Astrocyte (in vitro differentiated cells and primary cell): ENCODE measurements at regions not wholly inside any gene's neighbourhood (a gene's known extent, or its start where the extent isn't known, plus 50 kb on each side); places are given as distances from the start of the nearest gene placed in this dataset.

Experiments used
- DNase-seq: peaks from one replicate; pipeline ENCODE4 v3.0.0-alpha.2; 2010; ENCODE audit warnings: low read depth
- FAIRE-seq: peaks from 2 replicates; lab custom pipeline; 2011; peaks lifted over from hg19 to GRCh38; lab: Jason Lieb, UNC
- H2AFZ ChIP-seq: 2 replicates; pipeline ENCODE4 v1.6.0; 2012; ENCODE audit warnings: low read depth, low read length, inconsistent platforms
- H3K27ac ChIP-seq: 2 replicates; pipeline ENCODE4 v1.5.1; 2011; ENCODE audit warnings: low read depth, low read length, inconsistent platforms
- H3K27me3 ChIP-seq: 2 replicates; pipeline ENCODE4 v1.6.0; 2011; ENCODE audit warnings: low read length, inconsistent platforms; ENCODE audit not compliant: insufficient read depth
- H3K36me3 ChIP-seq: 2 replicates; pipeline ENCODE4 v1.5.1; 2011; ENCODE audit warnings: low read length, inconsistent platforms; ENCODE audit not compliant: insufficient read depth
- H3K4me1 ChIP-seq: 2 replicates; pipeline ENCODE4 v1.5.1; 2011; ENCODE audit warnings: low read length, inconsistent platforms; ENCODE audit not compliant: insufficient read depth
- H3K4me2 ChIP-seq: 2 replicates; pipeline ENCODE4 v1.6.0; 2012; ENCODE audit warnings: low read length, inconsistent platforms
- H3K4me3 ChIP-seq: 2 replicates; pipeline ENCODE4 v1.5.1; 2011; ENCODE audit warnings: low read depth, mild to moderate bottlenecking, low read length, inconsistent platforms; ENCODE audit not compliant: insufficient read depth
- H3K79me2 ChIP-seq: 2 replicates; pipeline ENCODE4 v1.6.0; 2012; ENCODE audit warnings: mild to moderate bottlenecking, low read length, inconsistent platforms; ENCODE audit not compliant: insufficient read depth
- H3K9ac ChIP-seq: 2 replicates; pipeline ENCODE4 v1.6.0; 2012; ENCODE audit warnings: mild to moderate bottlenecking, low read length, inconsistent platforms
- H3K9me3 ChIP-seq: 2 replicates; pipeline ENCODE4 v1.5.1; 2012; ENCODE audit warnings: low read depth, mild to moderate bottlenecking, low read length, inconsistent platforms; ENCODE audit not compliant: insufficient read depth
- H4K20me1 ChIP-seq: 2 replicates; pipeline ENCODE4 v1.6.0; 2012; ENCODE audit warnings: low read length, inconsistent platforms; ENCODE audit not compliant: insufficient read depth
- H3K27ac Mint-ChIP-seq: one replicate; pipeline ENCODE4 v1.8.0; 2021; ENCODE audit warnings: mild to moderate bottlenecking, mixed read lengths; ENCODE audit not compliant: unreplicated experiment
- H3K27me3 Mint-ChIP-seq: one replicate; pipeline ENCODE4 v1.8.0; 2021; ENCODE audit warnings: low read depth, mixed read lengths; ENCODE audit not compliant: unreplicated experiment
- H3K36me3 Mint-ChIP-seq: one replicate; pipeline ENCODE4 v1.8.0; 2021; ENCODE audit warnings: low read depth, mixed read lengths; ENCODE audit not compliant: unreplicated experiment
- H3K4me1 Mint-ChIP-seq: one replicate; pipeline ENCODE4 v1.8.0; 2021; ENCODE audit warnings: low read depth, mixed read lengths; ENCODE audit not compliant: unreplicated experiment
- H3K4me3 Mint-ChIP-seq: one replicate; pipeline ENCODE4 v1.8.0; 2021; ENCODE audit warnings: mild to moderate bottlenecking, moderate library complexity, mixed read lengths; ENCODE audit not compliant: unreplicated experiment
- H3K9me3 Mint-ChIP-seq: one replicate; pipeline ENCODE4 v1.8.0; 2021; ENCODE audit warnings: mild to moderate bottlenecking, mixed read lengths; ENCODE audit not compliant: unreplicated experiment
- CTCF ChIP-seq: IDR thresholded peaks from 2 replicates; pipeline ENCODE4 v1.5.1; 2011; ENCODE audit warnings: low read depth, mild to moderate bottlenecking, inconsistent platforms, low read length, moderate library complexity; ENCODE audit not compliant: insufficient read depth
- EZH2 ChIP-seq: IDR thresholded peaks from 2 replicates; pipeline ENCODE4 v1.6.1; 2012; ENCODE audit warnings: mild to moderate bottlenecking, low read length, inconsistent platforms; ENCODE audit not compliant: insufficient read depth

- Mint-ChIP-seq H3K36me3 (no peaks in the 10 kb centered on the region), H3K27me3 (no peaks in the 10 kb centered on the region), H3K9me3 (no peaks in the 10 kb centered on the region), H3K4me1 (no peaks in the 10 kb centered on the region), H3K27ac (no peak overlapping the region), H3K4me3 (no peak overlapping the region)
- Histone ChIP-seq H2AFZ (no peak overlapping the region), H4K20me1 (no peaks in the 10 kb centered on the region), H3K4me1 (no peaks in the 10 kb centered on the region), H3K27me3 (no peaks in the 10 kb centered on the region), H3K9ac (no peak overlapping the region), H3K79me2 (no peaks in the 10 kb centered on the region), H3K4me3 (no peak overlapping the region), H3K27ac (no peak overlapping the region), H3K9me3 (no peaks in the 10 kb centered on the region), H3K36me3 (no peaks in the 10 kb centered on the region), H3K4me2 (no peak overlapping the region)
- no peak for TF ChIP-seq CTCF
- no peak for TF ChIP-seq EZH2
- FAIRE-seq (no peak), DNase-seq (no peak)
Observed at GRCh38 chr2:136051001-136051724, 65.7 kb upstream of the DARS1 start.

- Histone ChIP-seq H3K27ac (no peak overlapping the region), H3K79me2 (no peaks in the 10 kb centered on the region), H3K4me3 (no peak overlapping the region), H2AFZ (no peak overlapping the region), H3K27me3 (peaks cover 5% of the 10 kb centered on the region), H3K4me2 (no peak overlapping the region), H3K9me3 (no peaks in the 10 kb centered on the region), H3K36me3 (no peaks in the 10 kb centered on the region), H3K4me1 (no peaks in the 10 kb centered on the region), H4K20me1 (no peaks in the 10 kb centered on the region), H3K9ac (no peak overlapping the region)
- TF ChIP-seq CTCF, result no peak
- TF ChIP-seq EZH2, result no peak
- no peaks in the 10 kb centered on the region for H3K4me1 Mint-ChIP-seq
- DNase-seq, result no peak
- no peak for FAIRE-seq
- no peaks in the 10 kb centered on the region for H3K9me3 Mint-ChIP-seq
- H3K36me3 Mint-ChIP-seq, result no peaks in the 10 kb centered on the region
- H3K27ac Mint-ChIP-seq, result no peak overlapping the region
- H3K27me3 Mint-ChIP-seq, result no peaks in the 10 kb centered on the region
- H3K4me3 Mint-ChIP-seq, result no peak overlapping the region
Observed at GRCh38 chr2:136049991-136050920, 64.8 kb upstream of the DARS1 start.
